Astrocyte of the cerebellum (primary cell): ENCODE measurements at regions not wholly inside any gene's neighbourhood (a gene's known extent, or its start where the extent isn't known, plus 50 kb on each side); places are given as distances from the start of the nearest gene placed in this dataset.
A peak's percentile ranks its signal among the peaks of the same experiment; 100 is the strongest.

Experiments used
- DNase-seq: peaks from one replicate; pipeline ENCODE4 v3.0.0-alpha.2; 2011; ENCODE audit warnings: low read depth
- H3K4me3 ChIP-seq: 2 replicates; pipeline ENCODE4 v1.5.1; 2011; ENCODE audit warnings: mild to moderate bottlenecking, low read depth, low read length, moderate library complexity
- CTCF ChIP-seq: IDR thresholded peaks from 2 replicates; pipeline ENCODE4 v1.5.1; 2012; ENCODE audit warnings: low read length, low read depth, moderate library complexity, mild to moderate bottlenecking; ENCODE audit errors: missing control alignments
- in situ Hi-C: cut with HindIII; loops from 2 replicates; pipeline ENCODE4 v1.10.0; 2017; ENCODE audit warnings: low sequenced_read_pairs

GRCh38 chr4:154003378-154003777 is 214.5 kb upstream of the SFRP2 start:
- no peak for TF ChIP-seq CTCF
- no peak overlapping the region for H3K4me3 ChIP-seq
- no peak for DNase-seq
- in situ Hi-C loops: no loop called here

- DNase-seq: no peak
- no peak overlapping the region for H3K4me3 ChIP-seq
- TF ChIP-seq CTCF: no peak
- in situ Hi-C loops: no loop called here
Observed at GRCh38 chr4:154001193-154001592, 212.3 kb upstream of the SFRP2 start.

DNA sequence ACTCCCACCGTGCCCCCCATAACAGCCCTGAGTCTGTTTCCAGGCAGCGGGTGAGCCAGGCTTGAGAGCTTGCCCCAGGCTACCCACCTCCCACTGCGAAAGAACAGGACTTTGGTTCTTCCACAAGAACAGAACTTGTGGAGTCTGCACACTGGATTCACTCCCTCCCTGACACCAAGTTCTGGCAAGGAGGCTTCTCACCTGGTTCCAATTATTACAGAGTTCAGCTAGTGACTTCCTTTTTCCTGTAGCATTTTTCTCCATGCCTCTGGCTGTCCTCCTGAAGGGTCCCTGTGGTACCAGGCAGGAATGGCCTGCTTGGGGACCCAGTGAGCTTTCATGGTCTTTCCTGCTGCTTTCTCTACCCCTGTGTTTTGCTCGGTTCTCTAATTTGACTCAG is 208.6 kb upstream of the SFRP2 start:
- TF ChIP-seq CTCF: no peak
- DNase-seq: no peak
- H3K4me3 ChIP-seq: no peak overlapping the region
- in situ Hi-C loops: no loop called here

DNA sequence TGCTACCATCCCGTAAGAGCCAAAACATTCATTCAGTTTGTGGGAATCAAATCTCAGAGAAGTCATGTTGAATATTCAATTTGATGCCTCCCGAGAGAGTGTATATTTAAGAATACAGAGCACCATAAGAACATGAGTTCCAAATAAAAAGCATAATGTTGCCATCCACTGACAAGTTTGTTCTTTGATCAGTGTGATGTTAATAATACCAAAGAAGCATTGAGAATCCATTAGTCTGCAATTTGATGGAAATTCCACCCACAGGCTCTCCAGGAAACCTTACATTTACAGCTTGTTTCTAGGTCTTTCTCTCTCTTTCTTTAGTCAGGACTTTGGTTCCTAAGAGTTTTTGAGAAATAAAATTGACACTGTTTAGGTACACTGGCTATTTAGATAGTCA is 200.6 kb upstream of the SFRP2 start:
- in situ Hi-C loops: no loop called here
- TF ChIP-seq CTCF: no peak
- no peak overlapping the region for H3K4me3 ChIP-seq
- DNase-seq: no peak

DNA sequence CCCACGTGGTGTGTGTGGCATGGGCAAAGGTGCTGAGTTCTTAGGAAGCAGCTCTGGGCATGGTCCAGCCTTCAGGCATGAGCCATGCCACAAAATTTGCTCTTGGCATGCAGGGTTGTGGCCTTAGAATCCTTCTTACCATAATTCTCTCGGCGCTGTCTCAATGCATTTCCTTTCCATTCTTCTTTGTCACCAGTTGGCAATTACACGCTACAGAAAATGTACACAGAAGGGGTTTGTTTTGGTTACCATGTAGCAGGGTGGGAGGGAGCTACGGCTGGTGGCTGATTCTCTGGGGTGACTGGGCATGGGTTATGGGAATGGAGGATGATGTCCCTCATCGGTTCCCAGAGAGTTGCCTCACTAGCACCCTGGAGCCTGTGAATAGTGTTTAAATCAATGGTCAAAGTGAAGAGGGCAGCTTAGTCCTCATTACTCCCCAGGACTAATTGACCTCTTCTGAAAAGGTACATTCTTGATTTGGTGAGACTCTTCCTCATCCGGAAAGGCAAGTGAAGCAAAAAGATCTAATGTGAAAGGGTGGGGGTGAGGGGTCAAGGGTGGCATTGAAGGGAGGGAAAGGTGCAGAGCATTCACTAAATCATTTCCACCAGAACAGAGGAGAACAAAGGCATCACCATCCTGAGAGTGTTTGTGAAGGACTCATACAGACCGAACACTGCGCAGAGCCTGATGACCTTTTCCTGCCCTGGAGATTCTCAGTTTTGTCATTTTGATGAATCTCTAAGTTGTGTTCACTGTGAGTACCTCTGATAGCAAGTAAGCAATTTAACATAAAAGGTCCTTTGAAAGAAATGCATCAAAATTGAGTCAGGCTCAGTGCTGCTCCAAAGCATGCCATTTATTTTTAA is 199.8 kb upstream of the SFRP2 start:
- H3K4me3 ChIP-seq: no peak overlapping the region
- peak; percentile 53 for DNase-seq
- no peak for TF ChIP-seq CTCF
- in situ Hi-C loops: no loop called here

- DNase-seq: peak; percentile 48
- no peak for TF ChIP-seq CTCF
- H3K4me3 ChIP-seq: no peak overlapping the region
- in situ Hi-C loops: no loop called here
Observed at GRCh38 chr4:153987291-153987690, 198.4 kb upstream of the SFRP2 start.

- in situ Hi-C loops: no loop called here
- no peak overlapping the region for H3K4me3 ChIP-seq
- no peak for TF ChIP-seq CTCF
- no peak for DNase-seq
Observed at GRCh38 chr4:153976954-153977353, 188.1 kb upstream of the SFRP2 start.
